Right lung (tissue), 2 donors: ENCODE measurements at regions not wholly inside any gene's neighbourhood (a gene's known extent, or its start where the extent isn't known, plus 50 kb on each side); places are given as distances from the start of the nearest gene placed in this dataset.
"Not testable (repeated sequence)": the region's sequence is repeated elsewhere in the genome, so short reads cannot be mapped to it uniquely, and the experiment has no call there.

ENCODE experiments used
- DNase-seq, 2 donors: peaks; one replicate each; pipeline ENCODE4 v3.0.0-alpha.2; 2013

DNA sequence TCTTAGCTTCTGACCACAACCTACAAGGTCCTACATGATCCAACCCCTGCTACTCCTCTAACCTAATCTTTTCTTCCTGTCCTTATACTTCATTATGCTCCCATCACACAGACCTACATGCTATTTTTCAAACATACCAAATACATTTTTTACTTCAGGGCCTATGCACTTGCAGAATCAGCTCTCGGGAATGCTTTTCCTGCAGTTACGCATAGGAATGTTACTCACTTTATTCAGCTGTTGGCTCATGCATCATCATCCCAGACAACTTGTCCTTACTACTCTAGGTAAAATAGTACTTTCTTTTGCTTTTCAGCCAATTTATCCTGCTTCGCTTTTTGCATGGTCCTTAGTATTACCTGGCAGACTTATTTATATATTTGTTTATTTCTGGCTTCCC is 105.6 kb downstream of the OXSM start:
- no peak for DNase-seq

DNA sequence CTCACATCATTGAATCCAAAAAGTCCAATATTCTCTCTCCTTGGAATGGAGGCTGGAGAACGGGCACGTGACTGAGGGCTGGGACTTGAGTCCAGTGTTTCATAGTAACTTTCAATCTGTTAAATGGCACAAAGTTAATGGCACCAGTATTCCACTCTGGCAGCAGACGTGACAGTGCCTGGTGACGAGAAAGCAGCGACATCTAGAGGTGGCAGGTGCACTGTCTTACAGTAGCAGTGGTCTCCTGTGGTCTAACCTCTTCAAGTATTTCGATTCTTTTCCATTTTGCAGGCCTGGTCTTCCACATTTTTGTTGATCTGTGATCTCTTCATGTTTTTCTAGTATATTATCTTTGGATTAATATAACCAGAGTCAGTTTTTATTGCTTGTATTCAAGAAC is 107.1 kb downstream of the OXSM start:
- no peak for DNase-seq

DNA sequence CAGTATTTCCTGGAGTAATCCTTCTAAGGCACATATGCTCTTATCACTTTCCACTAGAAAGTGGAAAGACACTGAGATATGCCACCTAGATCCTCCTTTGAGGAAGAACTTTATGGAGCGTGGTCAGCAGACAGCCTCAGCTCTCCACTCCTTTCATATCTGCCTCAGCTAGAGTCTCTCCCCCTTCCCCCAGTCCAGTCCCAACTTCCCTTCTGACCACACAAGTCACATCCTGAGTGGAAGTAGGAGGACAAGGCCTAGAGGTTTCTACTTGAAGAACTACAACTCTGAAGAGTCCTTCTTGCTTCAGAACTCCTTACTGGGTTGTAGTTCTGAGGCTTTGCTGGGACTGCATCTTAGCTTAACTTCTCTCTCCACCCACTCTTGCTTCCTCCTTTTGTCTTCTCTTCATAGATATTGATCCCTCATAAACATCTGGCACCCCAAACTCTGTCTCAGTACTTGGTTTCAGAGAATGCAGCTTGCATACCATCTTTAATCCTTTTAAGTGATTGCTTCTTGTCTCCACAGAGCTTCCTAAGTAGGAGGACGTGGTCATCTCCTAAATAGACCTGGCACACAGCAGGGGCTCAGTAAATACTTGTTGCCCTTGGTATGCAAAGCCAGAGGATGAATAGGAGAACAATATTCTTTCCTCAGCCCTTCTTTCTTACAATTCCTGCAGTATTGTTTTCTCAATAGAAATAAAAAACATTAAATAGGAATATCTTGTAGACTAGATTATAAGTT is 109.6 kb downstream of the OXSM start:
- no peak for DNase-seq

DNA sequence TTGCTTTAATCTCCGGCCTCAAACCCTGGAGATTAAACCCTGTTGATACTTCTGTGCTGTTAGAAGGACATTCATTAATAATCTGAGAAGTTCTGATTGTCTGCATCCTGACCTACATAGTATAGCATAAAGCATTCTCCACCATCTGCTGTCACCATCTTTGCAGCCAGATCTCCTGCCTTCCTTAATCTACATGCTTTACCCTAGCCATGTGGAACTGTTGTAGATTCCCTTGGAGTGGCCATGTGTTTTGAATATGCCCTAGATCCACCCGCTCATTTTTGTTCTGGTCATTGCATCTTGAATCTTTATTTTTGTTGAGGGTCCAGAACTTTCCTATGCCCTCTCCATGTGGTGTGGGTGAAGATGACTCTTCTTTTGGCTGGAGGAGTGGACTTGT is 110.3 kb downstream of the OXSM start:
- no peak for DNase-seq

DNA sequence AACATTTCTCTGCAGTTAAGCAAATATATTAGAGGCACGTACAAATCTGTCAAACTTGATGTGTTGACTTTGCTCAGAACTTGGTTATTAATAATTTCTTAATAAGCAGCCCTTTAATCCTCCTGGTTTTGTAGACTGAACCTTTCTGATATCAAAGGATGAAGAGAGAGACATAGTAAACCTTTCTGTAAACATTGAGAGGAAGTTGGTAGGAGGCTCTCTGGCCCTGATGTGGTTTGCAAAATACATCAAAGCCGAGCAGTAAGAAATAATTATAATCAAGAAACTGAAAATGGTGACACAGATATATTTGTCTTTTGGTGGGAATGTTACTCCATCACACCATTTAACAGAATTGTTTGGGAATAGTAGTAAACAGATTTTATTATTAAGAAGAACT is 111.9 kb downstream of the OXSM start:
- no peak for DNase-seq

DNA sequence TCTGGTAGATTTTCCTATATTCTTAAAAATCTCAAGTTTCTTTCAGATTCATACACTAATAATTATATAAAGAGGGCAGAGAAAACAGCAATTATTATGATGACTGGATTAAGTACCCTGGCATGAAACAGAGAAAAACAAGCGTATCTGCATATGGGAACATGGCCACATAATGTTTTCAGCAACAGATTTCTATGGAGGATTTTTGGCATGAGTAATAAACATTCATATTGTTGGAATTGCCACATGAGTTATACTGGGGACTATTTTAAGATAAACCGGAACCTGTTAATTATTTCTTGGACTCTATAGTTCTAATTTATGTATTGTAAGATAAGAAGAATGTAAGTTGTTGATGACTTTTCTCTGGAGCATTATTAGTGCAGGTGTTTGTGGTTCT is 112.7 kb downstream of the OXSM start:
- no peak for DNase-seq

DNA sequence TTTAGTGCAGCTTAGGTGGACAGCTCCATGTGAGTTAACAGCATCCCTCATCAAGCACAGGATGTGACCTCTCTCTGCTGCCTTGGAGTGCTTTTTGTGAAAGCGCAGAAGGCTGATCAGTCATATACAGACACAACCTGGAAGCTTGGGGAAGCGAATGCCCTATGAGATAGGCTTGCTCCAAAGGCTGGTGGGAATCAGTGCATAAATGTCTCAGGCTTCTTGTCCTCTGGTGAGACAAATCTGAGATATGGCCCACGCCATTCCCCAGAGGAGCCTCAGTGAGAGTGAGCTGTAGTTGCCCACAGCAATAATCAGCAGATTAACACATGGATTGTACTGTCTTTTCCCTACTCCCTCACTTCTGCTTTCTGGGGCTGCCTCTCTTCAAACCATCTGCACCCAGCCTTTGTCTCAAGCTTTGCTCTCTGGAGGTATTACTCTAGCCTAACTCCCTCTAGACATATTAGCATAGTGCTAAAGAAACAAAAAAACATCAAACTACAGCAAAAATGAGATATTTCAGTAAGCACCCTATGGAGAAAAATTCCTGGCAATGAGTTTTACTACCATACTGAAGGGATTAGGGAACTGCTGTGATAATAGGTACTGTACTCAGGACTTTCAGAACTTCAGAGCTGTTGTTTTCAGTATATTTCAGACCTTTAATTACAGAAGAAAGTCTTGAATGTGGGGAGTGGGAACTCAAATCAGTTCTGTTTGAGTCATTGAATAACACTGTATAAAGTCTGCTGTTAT is 113.7 kb downstream of the OXSM start:
- DNase-seq: no peak

DNA sequence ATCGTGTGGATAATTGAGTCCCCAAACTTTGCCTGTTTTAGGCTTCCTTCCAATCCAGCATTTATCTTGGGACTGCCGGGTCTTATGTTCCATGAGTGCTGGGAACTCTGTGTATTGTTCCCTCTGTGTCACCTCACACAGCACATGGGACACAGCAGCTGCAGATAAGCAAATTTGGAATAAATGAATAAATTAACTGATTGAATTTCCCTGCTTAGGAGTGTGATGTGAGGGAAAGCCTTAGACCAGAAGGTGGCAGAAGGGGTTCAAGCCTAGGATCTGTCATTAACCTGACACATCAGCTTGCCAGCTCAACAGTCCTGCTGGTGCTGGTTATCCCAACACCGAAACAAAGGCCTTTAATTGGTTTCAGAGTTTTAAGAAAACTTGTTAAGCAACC is 114.3 kb downstream of the OXSM start:
- DNase-seq: no peak

DNA sequence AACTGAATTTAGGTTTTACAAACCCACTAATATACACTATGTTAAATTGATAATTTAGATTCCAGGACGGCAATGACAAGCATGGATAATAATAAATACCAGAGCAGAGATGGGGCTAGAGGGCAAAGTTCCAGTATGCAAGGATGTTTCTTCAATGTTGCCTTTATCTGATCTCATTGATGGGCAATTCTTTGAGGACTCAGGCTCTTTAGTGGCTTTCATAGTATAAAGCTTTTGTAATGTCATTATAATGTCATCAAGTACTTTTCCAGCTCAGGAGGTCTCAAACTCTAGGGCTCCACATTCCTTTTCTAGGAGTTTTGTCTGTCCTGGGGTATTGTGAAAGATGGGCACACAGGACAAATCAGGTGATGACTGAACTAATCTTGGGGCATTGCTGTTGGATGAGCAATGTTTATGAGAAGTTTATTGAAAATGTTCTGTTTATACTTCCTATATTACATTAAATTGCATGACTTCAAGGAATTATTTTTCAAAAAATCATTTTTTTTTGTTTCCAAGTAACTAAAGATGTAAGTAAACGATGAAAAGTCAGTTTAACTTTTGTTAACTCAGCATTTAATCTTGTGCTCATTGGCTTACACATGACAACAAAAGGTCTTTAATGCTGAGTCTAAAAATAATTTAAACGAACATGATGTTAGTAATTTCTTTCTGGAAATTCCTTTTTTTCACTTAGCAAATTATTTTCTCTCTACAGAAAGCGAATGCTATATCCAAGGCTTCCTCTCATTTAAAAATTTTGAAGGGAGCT is 116.4 kb downstream of the OXSM start:
- DNase-seq: no peak

DNA sequence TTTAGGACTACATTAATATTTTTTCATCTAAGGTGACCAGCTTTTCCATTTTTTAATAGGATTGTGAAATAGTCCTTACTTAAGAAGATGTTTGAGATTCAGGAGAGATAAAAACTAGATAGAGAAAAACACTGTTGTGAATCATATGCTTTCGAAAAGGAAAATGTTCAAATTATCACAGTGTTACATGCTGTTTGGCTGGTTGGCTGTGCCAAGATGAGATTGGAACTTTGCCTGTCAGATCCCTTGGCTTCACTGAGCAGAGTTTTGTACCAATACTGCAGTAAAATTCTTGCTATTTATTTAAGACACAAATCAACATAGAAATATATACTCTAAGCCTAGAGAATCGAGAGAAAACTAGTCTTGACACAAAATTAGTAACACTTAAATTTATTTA is 117.2 kb downstream of the OXSM start:
- no peak for DNase-seq

DNA sequence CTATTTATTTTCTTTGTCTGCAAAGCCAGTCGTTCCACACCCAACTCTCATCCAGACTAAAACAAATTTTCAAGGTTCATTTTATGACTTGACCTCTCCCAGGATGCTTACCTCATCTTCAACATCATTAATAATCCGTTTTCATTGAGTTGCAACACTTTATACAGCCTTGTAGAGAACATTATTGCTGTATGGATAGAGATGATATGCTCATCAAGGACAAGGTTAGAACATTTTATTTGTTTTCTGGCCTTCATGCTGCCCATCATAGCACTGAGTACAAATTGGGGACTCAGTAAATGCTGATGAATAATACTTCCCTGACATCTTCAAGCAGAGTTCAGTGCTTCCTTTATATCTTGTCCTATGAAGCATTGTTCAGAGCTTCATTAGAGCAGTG is 120.2 kb downstream of the OXSM start:
- no peak for DNase-seq

DNA sequence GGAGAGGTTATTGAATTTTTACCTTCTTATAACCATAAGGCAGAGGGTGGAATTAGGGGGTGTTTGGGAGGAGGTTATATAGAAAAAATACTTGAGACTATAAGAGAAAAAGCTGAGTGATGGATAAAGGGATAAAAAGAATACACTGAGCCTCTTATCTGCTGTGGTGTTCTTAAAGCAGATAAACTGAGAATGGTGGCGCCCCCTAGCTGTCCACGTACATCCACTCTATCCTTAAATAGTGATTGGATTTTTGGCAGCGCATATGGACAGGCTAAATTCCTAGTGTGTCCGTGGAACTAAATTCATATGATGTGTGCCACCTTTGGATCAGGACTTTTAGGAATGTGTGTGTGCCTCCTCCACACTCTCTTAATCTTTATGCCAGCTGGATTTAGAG is 121.1 kb downstream of the OXSM start:
- DNase-seq: no peak

DNA sequence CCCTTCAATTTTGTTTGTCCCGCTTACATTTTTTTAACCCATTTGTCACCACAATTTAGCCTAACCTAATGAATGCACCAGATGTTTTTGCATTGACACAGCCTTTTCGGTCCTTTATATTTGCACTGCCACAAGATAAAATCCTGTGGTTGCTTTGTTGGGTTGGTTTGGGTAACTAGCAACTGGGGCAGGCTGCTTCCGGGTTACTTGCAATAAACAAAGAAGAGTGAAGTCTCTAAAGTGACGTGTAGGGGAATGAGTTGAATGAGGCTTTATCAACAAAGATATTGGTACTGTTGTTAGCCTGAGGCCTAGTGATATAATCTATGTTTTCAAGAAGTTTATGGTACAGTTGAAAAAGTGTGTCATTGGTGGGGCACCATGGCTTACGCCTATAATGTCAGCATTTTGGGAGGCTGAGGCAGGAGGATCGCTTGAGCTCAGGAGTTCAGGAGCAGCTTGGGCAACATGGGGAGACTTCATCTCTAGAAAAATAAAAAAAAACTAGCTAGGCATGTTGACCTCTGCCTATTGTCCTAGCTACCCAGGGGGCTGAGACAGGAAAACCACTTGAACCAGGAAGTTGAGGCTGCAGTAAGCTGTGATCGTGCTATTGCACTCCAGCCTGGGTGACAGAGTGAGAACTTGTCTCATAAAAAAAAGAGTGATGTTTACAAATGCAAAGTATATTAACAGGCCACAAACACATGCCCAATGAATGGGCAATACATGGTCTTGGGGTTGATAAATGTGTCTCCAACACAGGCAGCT is 121.8 kb downstream of the OXSM start:
- no peak for DNase-seq

DNA sequence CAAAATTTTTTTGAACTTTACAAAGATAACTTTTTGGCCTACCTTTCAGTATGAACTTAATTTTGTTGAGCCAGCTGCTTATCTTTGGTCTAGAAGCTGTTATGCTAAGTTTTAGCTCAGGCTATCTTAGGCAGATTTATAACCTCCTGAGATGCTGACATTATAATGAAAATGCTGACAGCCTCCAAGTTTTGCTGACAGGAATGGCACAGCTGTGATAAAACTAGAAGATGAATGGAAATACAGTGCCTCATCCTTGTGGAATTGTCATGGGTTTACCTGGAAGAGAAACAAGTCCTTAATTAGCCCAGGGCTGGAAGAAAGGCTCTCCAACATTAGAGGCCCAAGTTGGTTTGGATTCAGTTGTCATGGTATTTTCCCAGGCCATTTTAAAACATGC is 123.3 kb downstream of the OXSM start:
- no peak for DNase-seq

DNA sequence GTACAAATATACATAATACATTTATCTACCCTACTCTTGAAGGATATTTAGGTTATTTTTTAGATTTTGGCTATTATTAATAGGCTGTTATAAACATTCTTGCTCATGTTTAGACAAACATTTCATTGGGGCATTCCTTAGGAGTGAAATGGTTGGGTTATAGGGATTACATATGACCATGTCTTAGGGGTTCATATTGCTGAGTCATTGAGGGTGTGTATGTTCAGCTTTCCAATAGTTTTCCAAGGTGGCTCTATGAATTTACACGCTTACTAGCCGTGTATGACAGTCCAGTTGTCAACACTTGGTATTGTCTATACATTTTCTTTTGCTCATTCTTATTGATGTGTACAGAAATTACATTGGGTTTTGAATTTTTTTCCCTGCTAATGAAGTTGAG is 125.8 kb downstream of the OXSM start:
- no peak for DNase-seq

DNA sequence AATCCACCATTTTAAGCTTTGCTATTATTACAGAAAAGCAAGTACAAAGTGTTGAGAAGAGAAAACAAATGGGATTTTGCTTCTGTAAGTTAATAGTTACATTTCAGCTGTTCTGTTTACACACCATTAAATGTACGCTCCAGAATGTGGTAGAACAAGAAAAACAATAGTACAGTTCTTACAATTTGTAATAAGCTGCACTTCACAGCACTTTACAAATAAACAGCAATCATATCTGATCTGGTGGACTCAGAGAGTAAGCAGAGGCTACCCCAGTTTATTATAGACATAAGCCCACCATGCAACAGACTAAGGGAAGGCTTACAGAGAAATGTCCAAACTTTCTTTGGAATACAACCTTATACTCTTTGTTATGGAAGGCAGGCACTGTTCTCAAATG is 126.4 kb downstream of the OXSM start:
- peak in 1 of 2 donors; percentile 10 for DNase-seq

DNA sequence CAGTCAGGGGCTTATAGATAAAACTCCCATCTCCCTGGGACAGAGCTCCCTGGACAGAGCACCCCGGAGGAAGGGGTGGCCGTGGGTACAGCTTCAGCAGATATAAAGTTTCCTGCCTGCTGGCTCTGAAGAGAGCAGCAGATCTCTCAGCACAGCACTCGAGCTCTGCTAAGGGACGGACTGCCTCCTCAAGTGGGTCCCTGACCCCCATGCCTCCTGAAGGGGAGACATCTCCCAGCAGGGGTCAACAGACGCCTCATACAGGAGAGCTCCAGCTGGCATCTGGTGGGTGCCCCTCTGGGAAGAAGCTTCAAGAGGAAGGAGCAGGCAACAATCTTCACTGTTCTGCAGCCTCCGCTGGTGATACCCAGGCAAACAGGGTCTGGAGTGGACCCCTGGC is 142.1 kb downstream of the OXSM start:
- DNase-seq: not testable (repeated sequence)

DNA sequence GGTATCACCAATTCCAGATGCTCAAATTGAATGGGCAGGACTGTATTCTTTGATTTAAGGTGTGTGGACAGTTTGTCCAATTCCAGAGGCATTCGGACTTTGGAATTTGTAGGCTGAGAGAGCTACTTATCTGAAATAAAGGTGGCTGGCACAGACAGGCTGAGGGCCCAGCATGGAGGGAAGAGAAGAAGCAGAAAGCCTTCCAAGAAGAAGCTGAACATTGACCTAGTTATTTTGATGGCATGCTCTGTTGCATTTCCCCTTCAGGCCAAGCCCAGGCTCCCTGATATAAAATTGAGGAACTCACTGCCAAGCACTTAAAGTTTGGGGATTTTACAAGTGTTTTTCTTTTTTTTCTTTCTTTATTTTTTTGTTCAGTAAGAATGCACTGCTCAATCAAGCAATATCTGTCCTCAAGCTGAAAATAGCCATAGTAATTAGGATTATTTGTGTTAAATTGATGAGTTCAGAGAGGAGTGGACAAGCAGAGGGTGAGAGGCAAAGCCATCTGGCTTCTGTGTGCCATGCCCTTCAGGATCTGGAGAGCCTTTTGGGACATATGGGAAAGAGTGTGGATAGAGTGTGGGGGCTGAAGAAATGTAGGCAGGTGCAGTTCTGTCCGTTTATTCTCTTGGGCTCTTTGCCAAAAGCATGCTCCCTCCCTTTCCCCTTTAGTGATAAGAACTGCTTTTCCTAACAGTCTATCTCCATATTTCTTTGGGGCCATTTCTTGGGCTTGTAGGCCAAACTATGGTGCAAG is 148.9 kb downstream of the OXSM start:
- DNase-seq: no peak

DNA sequence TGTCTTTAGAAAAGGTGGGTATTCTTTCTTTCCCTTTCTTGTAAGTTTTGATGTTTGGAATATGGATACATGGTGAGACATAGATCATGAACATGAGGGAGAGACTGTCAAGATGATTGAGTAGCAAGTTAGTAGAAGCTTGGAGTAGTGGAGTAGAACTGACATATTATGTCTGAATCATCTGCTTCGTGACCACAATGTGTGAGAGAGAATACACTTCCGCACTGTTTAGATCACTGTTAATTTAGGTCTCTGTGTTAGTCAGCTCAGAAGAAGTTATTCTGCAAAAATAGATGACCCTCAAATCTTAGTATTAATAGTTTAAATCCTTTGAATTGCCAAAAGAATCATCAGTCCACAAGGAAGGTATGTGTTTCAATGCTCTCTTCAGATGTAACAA is 151.0 kb downstream of the OXSM start:
- DNase-seq: no peak

DNA sequence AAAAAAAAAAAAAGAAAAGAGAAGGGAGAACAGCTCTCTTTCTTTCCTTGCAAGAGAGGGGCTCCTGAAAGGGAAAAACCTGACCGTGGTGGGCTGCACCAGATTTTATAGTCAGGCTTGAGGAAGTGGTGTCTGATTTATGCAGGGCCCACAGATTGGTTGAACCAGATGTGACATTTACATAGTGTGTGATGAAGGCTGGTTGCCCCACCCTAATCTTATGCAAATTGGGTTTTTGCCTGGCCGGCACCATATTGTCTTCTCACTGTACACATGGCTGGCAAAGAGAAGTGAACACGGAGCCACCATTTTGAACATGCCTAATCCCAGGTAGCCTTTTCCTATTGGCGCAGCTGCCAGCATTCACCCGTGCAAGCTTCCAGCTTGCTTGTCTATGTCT is 154.4 kb downstream of the OXSM start:
- DNase-seq: no peak

DNA sequence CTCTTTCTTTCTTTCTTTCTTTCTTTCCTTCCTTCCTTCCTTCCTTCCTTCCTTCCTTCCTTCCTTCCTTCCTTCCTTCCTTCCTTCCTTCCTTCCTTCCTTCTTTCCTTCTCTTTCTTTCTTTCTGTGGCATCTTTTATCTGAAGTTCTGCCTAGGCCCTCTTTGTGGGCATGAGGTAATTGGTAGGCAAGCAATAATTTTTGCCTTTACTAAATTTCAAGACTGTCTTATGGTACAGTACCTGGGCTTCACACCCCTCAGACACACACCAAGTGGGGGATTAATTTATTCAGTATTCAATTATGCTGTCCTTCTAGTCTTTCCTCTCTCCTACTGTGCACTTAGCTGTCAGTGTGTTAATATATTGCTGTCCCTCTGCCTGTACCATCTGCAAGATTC is 155.5 kb downstream of the OXSM start:
- DNase-seq: no peak
